Heart left ventricle (tissue), 16 donors: ENCODE measurements at regions not wholly inside any gene's neighbourhood (a gene's known extent, or its start where the extent isn't known, plus 50 kb on each side); places are given as distances from the start of the nearest gene placed in this dataset.
A peak's percentile ranks its signal among the peaks of the same experiment; 100 is the strongest.

Experiments
- ATAC-seq, 4 donors: fragments of 200-7000 bp; cut with Tn5 transposase; one replicate each; pipeline ENCODE4 v1.9.1; 2020 to 2022; ENCODE audit warnings: moderate library complexity in 4 of 4, mild to moderate bottlenecking in 3 of 4, moderate number of reproducible peaks in 1 of 4
- DNase-seq, 5 donors: peaks; one replicate each; pipeline ENCODE4 v3.0.0-alpha.2; 2020
- H3K27ac ChIP-seq, 12 donors: fragments of 200-600 bp; sonication (generic) in 4 of 12; one replicate each; pipeline versions ENCODE4 v1.5.0 to v1.8.0; 2016 to 2022; ENCODE audit warnings: mild to moderate bottlenecking in 2 of 12
- H3K27me3 ChIP-seq, 9 donors: fragments of 200-600 bp; sonication (generic) in 2 of 9; one replicate each; pipeline versions ENCODE4 v1.5.1 to v1.8.0; 2016 to 2022; ENCODE audit warnings: mild to moderate bottlenecking in 3 of 9
- H3K36me3 ChIP-seq, 9 donors: fragments of 200-600 bp; sonication (generic) in 2 of 9; one replicate each; pipeline versions ENCODE4 v1.5.0 to v1.8.0; 2018 to 2022; ENCODE audit warnings: mild to moderate bottlenecking in 2 of 9
- H3K4me1 ChIP-seq, 12 donors: fragments of 200-600 bp; sonication (generic) in 4 of 12; one replicate each; pipeline versions ENCODE4 v1.5.0 to v1.8.0; 2016 to 2022; ENCODE audit warnings: mild to moderate bottlenecking in 3 of 12
- H3K4me3 ChIP-seq, 12 donors: fragments of 200-600 bp; sonication (generic) in 4 of 12; one replicate each; pipeline versions ENCODE4 v1.5.0 to v1.8.0; 2017 to 2022; ENCODE audit warnings: mild to moderate bottlenecking in 9 of 12, moderate library complexity in 4 of 12
- H3K9me3 ChIP-seq, 12 donors: fragments of 200-600 bp; sonication (generic) in 4 of 12; one replicate each; pipeline versions ENCODE4 v1.5.0 to v1.8.0; 2016 to 2022; ENCODE audit warnings: mild to moderate bottlenecking in 1 of 12
- CTCF ChIP-seq, 12 donors: fragments of 200-600 bp; sonication (generic) in 4 of 12; IDR thresholded peaks; one replicate each; pipeline versions ENCODE4 v1.5.0 to v1.8.0; 2018 to 2022; ENCODE audit warnings: antibody characterized with exemption in 12 of 12, mild to moderate bottlenecking in 5 of 12
- POLR2A ChIP-seq, 2 donors: fragments of 450-650 bp; IDR thresholded peaks; one replicate each; pipeline ENCODE4 v1.6.1; 2017; ENCODE audit warnings: antibody characterized with exemption in 2 of 2, mild to moderate bottlenecking in 2 of 2, moderate library complexity in 2 of 2
- WGBS, 4 donors: extraction: QIAGEN DNeasy Blood & Tissue Kit in 2 of 4; methylation state at CpG; one replicate each; pipeline versions ENCODE4 v1.1.5 to v1.1.7; 2013 to 2018; 5-methylcytosine and 5-hydroxymethylcytosine counted together
- intact Hi-C, 10 donors: fragments of 100-400 bp; cut with DNase I; formaldehyde crosslinking; loops; one replicate each; pipeline versions ENCODE4 v1.11.1 to v1.14.2; 2022
- donor health status: ischemic (EF 13 %, LVEDD 7.1; RV severe dilation, severe dysfunction).
- donor health status: healthy with polysubstance abuse.
- donor health status: DM: no; HTN: yes; CAD: no.
- donor health status: DM: no; HTN: no; CAD: no.
- donor health status: ischemic (EF 25% LVEDD 6.9; RV normal size, moderate dysfunction).
- donor health status: ischemic (EF 25% LVEDD 5.7; RV mildly dilated, moderate dysfunction).
- donor health status: healthy.
- donor health status: DM: yes; HTN: yes; CAD: no.
- donor health status: ischemic (EF 35%, LVEDD 5.7; RV mildly dilated, moderate dysfunction).
- donor health status: nonischemic (EF 11% LVEDD 7.7; RV severe dilation, severe dysfunction).
- donor health status: DM: yes; HTN: yes; CAD: no.
- donor health status: PGD.
- donor health status: ischemic (EF 29% LVEDD 5.4; RV normal size, mild dysfunction).
- donor health status: nonischemic (EF 23%, LVEDD 6.1; RV moderate dilation, normal function).

GRCh38 chr3:65246561-65246960 is 558.8 kb upstream of the ADAMTS9 start:
- Histone ChIP-seq H3K36me3 (no peaks in the 10 kb centered on the region), H3K4me1 (peaks cover 0 to 10% (median 1%) of the 10 kb centered on the region in 12 donors), H3K4me3 (no peak overlapping the region), H3K9me3 (no peaks in the 10 kb centered on the region), H3K27me3 (no peaks in the 10 kb centered on the region), H3K27ac (no peak overlapping the region)
- DNase-seq (no peak), ATAC-seq (no peak)
- intact Hi-C loops: loop anchor here in 8 of 10 donors (2.0 to 10.0 kb wide), 4 partner anchors 559 to 714 kb away; partner anchors contain the start of gene ADAMTS9 (in 4 of the 8)
- WGBS, 4 donors: 72 to 77% (median 75%) methylated on average over 6 of the region's 6 CpGs
- no peak for TF ChIP-seq CTCF (IDR thresholded peaks at IDR 0.05)
- TF ChIP-seq POLR2A (IDR thresholded peaks at IDR 0.05): no peak

- Histone ChIP-seq H3K27ac (no peak overlapping the region), H3K27me3 (no peaks in the 10 kb centered on the region), H3K4me3 (no peak overlapping the region), H3K36me3 (no peaks in the 10 kb centered on the region), H3K9me3 (no peaks in the 10 kb centered on the region), H3K4me1 (peaks cover 0 to 10% (median 1%) of the 10 kb centered on the region in 12 donors)
- intact Hi-C loops: loop anchor here (1.0 to 10.0 kb wide), 6 partner anchors 558 to 715 kb away; partner anchors contain the start of gene ADAMTS9 (in 4 of the 10)
- DNase-seq (no peak), ATAC-seq (peak in 3 of 4 donors; percentile 27 to 57 (median 51))
- TF ChIP-seq POLR2A (IDR thresholded peaks at IDR 0.05): no peak
- TF ChIP-seq CTCF (IDR thresholded peaks at IDR 0.05): peak; percentile 27 to 66 (median 55)
- 42 to 54% (median 49%) methylated on average over 9 of the region's 9 CpGs for WGBS, 4 donors
Observed at GRCh38 chr3:65245133-65246063, 557.6 kb upstream of the ADAMTS9 start.

GRCh38 chr3:65240366-65240765 is 552.6 kb upstream of the ADAMTS9 start:
- no peak overlapping the region for H3K4me3 ChIP-seq
- H3K36me3 ChIP-seq: no peaks in the 10 kb centered on the region
- TF ChIP-seq CTCF (IDR thresholded peaks at IDR 0.05) (no peak), POLR2A (IDR thresholded peaks at IDR 0.05) (no peak)
- peaks cover 0 to 4% (median 0%) of the 10 kb centered on the region in 12 donors for H3K9me3 ChIP-seq
- intact Hi-C loops: loop anchor here in 2 of 10 donors (10.0 kb wide), 1 partner anchor 556 kb away; the partner anchor contains the start of gene ADAMTS9 (in 2 of the 2)
- ATAC-seq: no peak
- 78 to 84% (median 81%) methylated on average over 6 of the region's 6 CpGs for WGBS, 4 donors
- H3K27ac ChIP-seq: no peak overlapping the region
- peaks cover 0 to 4% (median 0%) of the 10 kb centered on the region in 12 donors for H3K4me1 ChIP-seq
- DNase-seq: no peak
- H3K27me3 ChIP-seq: peaks cover 0 to 3% (median 0%) of the 10 kb centered on the region in 9 donors

GRCh38 chr3:65238652-65239051 is 550.9 kb upstream of the ADAMTS9 start:
- no peaks in the 10 kb centered on the region for H3K36me3 ChIP-seq
- no peak overlapping the region for H3K27ac ChIP-seq
- DNase-seq (no peak), ATAC-seq (no peak)
- 71 to 96% (median 85%) methylated on average over 2 of the region's 2 CpGs for WGBS, 4 donors
- peaks cover 0 to 4% (median 0%) of the 10 kb centered on the region in 12 donors for H3K9me3 ChIP-seq
- TF ChIP-seq CTCF (IDR thresholded peaks at IDR 0.05) (no peak), POLR2A (IDR thresholded peaks at IDR 0.05) (no peak)
- peaks cover 0 to 3% (median 0%) of the 10 kb centered on the region in 9 donors for H3K27me3 ChIP-seq
- no peak overlapping the region for H3K4me3 ChIP-seq
- intact Hi-C loops: loop anchor here in 1 of 10 donors (5.0 kb wide), 1 partner anchor 181 kb away; no protein-coding TSS in a partner anchor
- no peaks in the 10 kb centered on the region for H3K4me1 ChIP-seq
